OCI-LY7 (cell line): ENCODE measurements at regions not wholly inside any gene's neighbourhood (a gene's known extent, or its start where the extent isn't known, plus 50 kb on each side); places are given as distances from the start of the nearest gene placed in this dataset.

ENCODE experiments used
- BruUV-seq: library from RNA; stranded (reverse); fragments of 400-500 nt; replicated peaks from 2 replicates; lab custom pipeline; 2021; lab: Mats Ljungman, UMichigan
- CTCF ChIA-PET: fragments of 300-600 bp; sonication (Branson Sonifier 250); formaldehyde crosslinking; loops from one replicate; lab custom pipeline; 2022; ENCODE audit warnings: antibody characterized with exemption; ENCODE audit not compliant: unreplicated experiment; lab: Charles Lee
- POLR2A ChIA-PET: fragments of 300-600 bp; sonication (Branson Sonifier 250); formaldehyde crosslinking; loops from one replicate; lab custom pipeline; 2022; ENCODE audit warnings: antibody characterized with exemption; lab: Charles Lee
- DNase-seq: peaks from one replicate; pipeline ENCODE4 v3.0.0-alpha.2; 2015; ENCODE audit warnings: low spot score
- H2AFZ ChIP-seq: fragments of 200-600 bp; sonication (generic), shearing (Covaris generic); 2 replicates; pipeline ENCODE4 v1.6.1; 2014; ENCODE audit warnings: mild to moderate bottlenecking, antibody characterized with exemption, low read length, moderate library complexity
- H3K27ac ChIP-seq: fragments of 200-600 bp; sonication (generic); 2 replicates; pipeline ENCODE4 v1.5.1; 2014; ENCODE audit warnings: mixed run types, low read depth, mild to moderate bottlenecking, moderate library complexity, low read length, inconsistent platforms; ENCODE audit not compliant: poor library complexity, severe bottlenecking
- H3K36me3 ChIP-seq: fragments of 200-600 bp; sonication (generic); 2 replicates; pipeline ENCODE4 v1.6.1; 2014; ENCODE audit warnings: mild to moderate bottlenecking, antibody characterized with exemption, low read length, moderate library complexity, mixed read lengths; ENCODE audit not compliant: insufficient read depth
- H3K4me1 ChIP-seq: fragments of 200-600 bp; sonication (generic); 2 replicates; pipeline ENCODE4 v1.5.1; 2014; ENCODE audit warnings: mild to moderate bottlenecking, low read length; ENCODE audit not compliant: insufficient read depth, poor library complexity, severe bottlenecking
- H3K4me2 ChIP-seq: fragments of 200-600 bp; sonication (generic); 2 replicates; pipeline ENCODE4 v1.6.1; 2014; ENCODE audit warnings: mild to moderate bottlenecking, low read length
- H3K4me3 ChIP-seq: fragments of 200-600 bp; sonication (generic); 2 replicates; pipeline ENCODE4 v1.5.1; 2014; ENCODE audit warnings: mild to moderate bottlenecking, low read depth, low read length; ENCODE audit not compliant: poor library complexity, severe bottlenecking
- H3K79me2 ChIP-seq: fragments of 200-600 bp; sonication (generic); 2 replicates; pipeline ENCODE4 v1.6.1; 2016; ENCODE audit warnings: low read depth, mild to moderate bottlenecking, low read length, moderate library complexity, mixed read lengths; ENCODE audit not compliant: insufficient read depth
- H3K9me2 ChIP-seq: fragments of 200-600 bp; sonication (generic); 2 replicates; pipeline ENCODE4 v1.6.1; 2016; ENCODE audit warnings: mild to moderate bottlenecking, low read length, mixed read lengths; ENCODE audit not compliant: insufficient read depth
- H3K9me3 ChIP-seq: fragments of 200-600 bp; sonication (generic); 2 replicates; pipeline ENCODE4 v1.6.1; 2014; ENCODE audit warnings: mild to moderate bottlenecking, mixed run types, low read length, mixed read lengths
- H4K20me1 ChIP-seq: fragments of 200-600 bp; sonication (generic); 2 replicates; pipeline ENCODE4 v1.6.1; 2014; ENCODE audit warnings: mild to moderate bottlenecking, antibody characterized with exemption, low read length, moderate library complexity, mixed read lengths; ENCODE audit not compliant: insufficient read depth
- EZH2phosphoT487 ChIP-seq: fragments of 200-600 bp; sonication (generic); IDR thresholded peaks from 2 replicates; pipeline ENCODE4 v1.6.1; 2018; ENCODE audit warnings: low read depth, borderline replicate concordance, mild to moderate bottlenecking, mixed run types, antibody characterized with exemption, low read length, moderate library complexity, mixed read lengths
- intact Hi-C: fragments of 100-400 bp; cut with micrococcal nuclease; formaldehyde crosslinking; loops from one replicate; pipeline ENCODE4 v1.10.0; 2022; ENCODE audit not compliant: unreplicated experiment
- TF ChIP-seq, protein P1 (sequence below): fragments of 200-600 bp; sonication (generic); conservative IDR thresholded peaks from 2 replicates; pipeline ENCODE4 v1.5.1; 2014; ENCODE audit warnings: mild to moderate bottlenecking, antibody characterized with exemption, low read length, moderate library complexity, mixed read lengths

DNA sequence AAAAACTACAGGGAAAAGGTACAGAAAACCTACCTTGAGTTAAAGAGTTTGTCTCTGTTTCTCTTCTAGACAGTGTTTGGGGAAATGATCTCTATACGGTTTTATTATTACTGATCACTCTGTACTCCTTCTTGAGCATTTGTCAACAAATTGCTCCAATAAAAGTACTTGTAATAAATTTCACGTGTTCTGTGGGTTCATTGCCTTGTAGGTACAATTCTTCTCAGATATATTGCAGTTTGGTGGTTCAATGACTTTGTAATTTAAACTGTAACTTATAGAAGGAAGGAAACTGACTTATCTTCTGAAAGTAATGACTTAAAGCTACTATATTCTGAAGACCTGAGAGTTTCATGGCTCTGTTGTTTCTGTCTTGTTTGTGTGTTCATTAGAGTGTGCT lies 319.9 kb upstream of the PCSK5 start:
- Histone ChIP-seq H3K36me3 (no peaks in the 10 kb centered on the region), H3K4me3 (no peak overlapping the region), H4K20me1 (no peaks in the 10 kb centered on the region), H2AFZ (no peak overlapping the region), H3K4me2 (no peak overlapping the region), H3K9me3 (no peaks in the 10 kb centered on the region), H3K4me1 (no peaks in the 10 kb centered on the region), H3K27ac (no peak overlapping the region), H3K9me2 (no peaks in the 10 kb centered on the region), H3K79me2 (no peaks in the 10 kb centered on the region)
- intact Hi-C loops: no loop called here
- POLR2A ChIA-PET: no interaction called here
- no TSS peak for BruUV-seq
- no peak for DNase-seq
- CTCF ChIA-PET: no interaction called here
- no peak for TF ChIP-seq EZH2phosphoT487
- TF ChIP-seq, protein P1, sequence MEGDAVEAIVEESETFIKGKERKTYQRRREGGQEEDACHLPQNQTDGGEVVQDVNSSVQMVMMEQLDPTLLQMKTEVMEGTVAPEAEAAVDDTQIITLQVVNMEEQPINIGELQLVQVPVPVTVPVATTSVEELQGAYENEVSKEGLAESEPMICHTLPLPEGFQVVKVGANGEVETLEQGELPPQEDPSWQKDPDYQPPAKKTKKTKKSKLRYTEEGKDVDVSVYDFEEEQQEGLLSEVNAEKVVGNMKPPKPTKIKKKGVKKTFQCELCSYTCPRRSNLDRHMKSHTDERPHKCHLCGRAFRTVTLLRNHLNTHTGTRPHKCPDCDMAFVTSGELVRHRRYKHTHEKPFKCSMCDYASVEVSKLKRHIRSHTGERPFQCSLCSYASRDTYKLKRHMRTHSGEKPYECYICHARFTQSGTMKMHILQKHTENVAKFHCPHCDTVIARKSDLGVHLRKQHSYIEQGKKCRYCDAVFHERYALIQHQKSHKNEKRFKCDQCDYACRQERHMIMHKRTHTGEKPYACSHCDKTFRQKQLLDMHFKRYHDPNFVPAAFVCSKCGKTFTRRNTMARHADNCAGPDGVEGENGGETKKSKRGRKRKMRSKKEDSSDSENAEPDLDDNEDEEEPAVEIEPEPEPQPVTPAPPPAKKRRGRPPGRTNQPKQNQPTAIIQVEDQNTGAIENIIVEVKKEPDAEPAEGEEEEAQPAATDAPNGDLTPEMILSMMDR: no peak

DNA sequence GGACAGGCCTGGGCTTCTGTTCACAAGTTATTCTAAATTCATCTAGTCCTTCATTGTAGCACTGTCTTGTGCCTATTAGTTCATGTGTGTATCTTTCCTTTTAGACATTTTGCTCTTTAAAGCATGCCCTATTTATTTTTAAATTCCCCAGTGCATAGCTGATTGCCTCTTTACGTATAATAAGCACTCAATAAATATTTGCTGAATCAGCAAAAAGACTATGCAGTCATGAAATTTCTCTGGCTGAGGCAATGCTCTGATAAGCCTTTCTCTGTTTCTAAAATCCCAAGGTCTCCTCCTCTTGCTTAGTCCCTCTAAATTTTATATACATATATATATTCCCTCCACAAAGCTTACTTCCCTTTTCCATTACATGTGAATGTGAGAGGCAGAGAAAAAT lies 315.9 kb upstream of the PCSK5 start:
- H3K36me3 ChIP-seq: no peaks in the 10 kb centered on the region
- intact Hi-C loops: no loop called here
- TF ChIP-seq, protein P1: no peak
- no peak for TF ChIP-seq EZH2phosphoT487
- H3K9me2 ChIP-seq: no peaks in the 10 kb centered on the region
- ChIA-PET CTCF (no interaction called here), POLR2A (no interaction called here)
- H3K4me1 ChIP-seq: no peaks in the 10 kb centered on the region
- BruUV-seq: no TSS peak
- DNase-seq: no peak
- H3K9me3 ChIP-seq: no peaks in the 10 kb centered on the region
- no peak overlapping the region for H3K27ac ChIP-seq
- H4K20me1 ChIP-seq: no peaks in the 10 kb centered on the region
- no peak overlapping the region for H3K4me2 ChIP-seq
- no peaks in the 10 kb centered on the region for H3K79me2 ChIP-seq
- no peak overlapping the region for H2AFZ ChIP-seq
- no peak overlapping the region for H3K4me3 ChIP-seq

DNA sequence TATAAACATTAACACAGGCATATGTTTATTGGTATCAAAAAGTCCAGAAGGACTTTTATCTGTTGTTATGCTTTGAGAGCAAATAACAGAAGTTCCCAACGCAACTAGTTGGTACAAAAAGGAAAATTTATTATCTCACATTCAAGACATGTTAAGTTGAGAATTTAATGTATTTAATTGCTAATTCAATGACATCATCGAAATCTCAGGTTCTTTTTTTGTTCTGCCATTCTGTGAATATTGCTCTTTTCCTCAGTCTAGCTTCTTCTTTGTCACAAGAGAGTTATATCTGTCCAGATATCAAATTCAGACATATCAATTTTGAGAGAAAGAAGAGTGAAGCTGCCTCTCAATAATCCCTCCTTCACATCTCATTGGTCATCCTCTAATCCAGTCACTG lies 307.6 kb upstream of the PCSK5 start:
- BruUV-seq: no TSS peak
- H3K9me2 ChIP-seq: no peaks in the 10 kb centered on the region
- H2AFZ ChIP-seq: no peak overlapping the region
- no peak overlapping the region for H3K4me2 ChIP-seq
- DNase-seq: no peak
- no peak overlapping the region for H3K27ac ChIP-seq
- H4K20me1 ChIP-seq: no peaks in the 10 kb centered on the region
- no peaks in the 10 kb centered on the region for H3K36me3 ChIP-seq
- CTCF ChIA-PET: no interaction called here
- intact Hi-C loops: no loop called here
- H3K4me1 ChIP-seq: no peaks in the 10 kb centered on the region
- H3K9me3 ChIP-seq: no peaks in the 10 kb centered on the region
- POLR2A ChIA-PET: interaction anchor here (0.6 kb wide), 2 partner anchors 226 to 527 kb away, joined by 3 to 4 read pairs; no protein-coding TSS in a partner anchor
- no peaks in the 10 kb centered on the region for H3K79me2 ChIP-seq
- no peak overlapping the region for H3K4me3 ChIP-seq
- TF ChIP-seq, protein P1: no peak
- no peak for TF ChIP-seq EZH2phosphoT487
